ENCODE measurements at regions not wholly inside any gene's neighbourhood (a gene's known extent, or its start where the extent isn't known, plus 50 kb on each side); places are given as distances from the start of the nearest gene placed in this dataset.

- H3K9me2 ChIP-seq (ENCODE audit: insufficient read depth, low read length) = no peaks in the 10 kb centered on the region
- H3K36me3 ChIP-seq (ENCODE audit: insufficient read depth, low read length) = no peaks in the 10 kb centered on the region
- no peak overlapping the region for H3K4me2 ChIP-seq (ENCODE audit: low read length)
- no peaks in the 10 kb centered on the region for H3K9me3 ChIP-seq (ENCODE audit: low read length)
- H3F3A ChIP-seq (ENCODE audit: insufficient read depth, low read length, poor library complexity, severe bottlenecking) = no peaks in the 10 kb centered on the region
- no peaks in the 10 kb centered on the region for H3K27me3 ChIP-seq (ENCODE audit: insufficient read depth, low read depth, low read length)
- H3K4me3 ChIP-seq (ENCODE audit: low read length) = no peak overlapping the region
- H4K20me1 ChIP-seq (ENCODE audit: insufficient read depth) = no peaks in the 10 kb centered on the region
- TF ChIP-seq POLR2AphosphoS5 (IDR thresholded peaks at IDR 0.05) (no peak), SMC3 (conservative IDR thresholded peaks at IDR 0.05; ENCODE audit: poor library complexity) (no peak), EP300 (conservative IDR thresholded peaks at IDR 0.05; ENCODE audit: poor library complexity, severe bottlenecking) (no peak), RAD21 (conservative IDR thresholded peaks at IDR 0.05) (no peak), EZH2 (IDR thresholded peaks at IDR 0.05; ENCODE audit: borderline replicate concordance, insufficient read depth, low read length, poor library complexity, severe bottlenecking) (no peak), MXI1 (conservative IDR thresholded peaks at IDR 0.05; ENCODE audit: poor library complexity, severe bottlenecking) (no peak), REST (IDR thresholded peaks at IDR 0.05; ENCODE audit: borderline replicate concordance) (no peak), TAF1 (IDR thresholded peaks at IDR 0.05; ENCODE audit: low read depth) (no peak)
- TF ChIP-seq, protein P1, sequence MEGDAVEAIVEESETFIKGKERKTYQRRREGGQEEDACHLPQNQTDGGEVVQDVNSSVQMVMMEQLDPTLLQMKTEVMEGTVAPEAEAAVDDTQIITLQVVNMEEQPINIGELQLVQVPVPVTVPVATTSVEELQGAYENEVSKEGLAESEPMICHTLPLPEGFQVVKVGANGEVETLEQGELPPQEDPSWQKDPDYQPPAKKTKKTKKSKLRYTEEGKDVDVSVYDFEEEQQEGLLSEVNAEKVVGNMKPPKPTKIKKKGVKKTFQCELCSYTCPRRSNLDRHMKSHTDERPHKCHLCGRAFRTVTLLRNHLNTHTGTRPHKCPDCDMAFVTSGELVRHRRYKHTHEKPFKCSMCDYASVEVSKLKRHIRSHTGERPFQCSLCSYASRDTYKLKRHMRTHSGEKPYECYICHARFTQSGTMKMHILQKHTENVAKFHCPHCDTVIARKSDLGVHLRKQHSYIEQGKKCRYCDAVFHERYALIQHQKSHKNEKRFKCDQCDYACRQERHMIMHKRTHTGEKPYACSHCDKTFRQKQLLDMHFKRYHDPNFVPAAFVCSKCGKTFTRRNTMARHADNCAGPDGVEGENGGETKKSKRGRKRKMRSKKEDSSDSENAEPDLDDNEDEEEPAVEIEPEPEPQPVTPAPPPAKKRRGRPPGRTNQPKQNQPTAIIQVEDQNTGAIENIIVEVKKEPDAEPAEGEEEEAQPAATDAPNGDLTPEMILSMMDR (IDR thresholded peaks at IDR 0.05; ENCODE audit: poor library complexity, severe bottlenecking) = no peak
- H2AFZ ChIP-seq (ENCODE audit: low read depth, low read length) = no peak overlapping the region
- H3K79me2 ChIP-seq (replicated peaks; ENCODE audit: insufficient read depth, low read length) = no peaks in the 10 kb centered on the region
- no peak overlapping the region for H3K9ac ChIP-seq (ENCODE audit: low read length)
- H3K27ac ChIP-seq (ENCODE audit: low read length) = no peak overlapping the region
These were observed 84.1 kb downstream of the SCN11A start for GRCh38 chr3:38967693-38967989.

- Histone ChIP-seq H3K27ac (ENCODE audit: low read length) (no peak overlapping the region), H4K20me1 (ENCODE audit: insufficient read depth) (no peaks in the 10 kb centered on the region), H3K36me3 (ENCODE audit: insufficient read depth, low read length) (no peaks in the 10 kb centered on the region), H3K4me3 (ENCODE audit: low read length) (no peak overlapping the region), H3K9me3 (ENCODE audit: low read length) (no peaks in the 10 kb centered on the region), H3K9me2 (ENCODE audit: insufficient read depth, low read length) (no peaks in the 10 kb centered on the region), H3K79me2 (replicated peaks; ENCODE audit: insufficient read depth, low read length) (no peaks in the 10 kb centered on the region), H2AFZ (ENCODE audit: low read depth, low read length) (no peak overlapping the region), H3K9ac (ENCODE audit: low read length) (no peak overlapping the region), H3K27me3 (ENCODE audit: insufficient read depth, low read depth, low read length) (no peaks in the 10 kb centered on the region), H3F3A (ENCODE audit: insufficient read depth, low read length, poor library complexity, severe bottlenecking) (no peaks in the 10 kb centered on the region), H3K4me2 (ENCODE audit: low read length) (no peak overlapping the region)
- no peak for TF ChIP-seq MXI1 (conservative IDR thresholded peaks at IDR 0.05; ENCODE audit: poor library complexity, severe bottlenecking)
- TF ChIP-seq, protein P1 (IDR thresholded peaks at IDR 0.05; ENCODE audit: poor library complexity, severe bottlenecking) = no peak
These were observed 84.7 kb downstream of the SCN11A start for GRCh38 chr3:38966811-38967692.

Measured in neural cell (in vitro differentiated cells).